ENCODE measurements at regions not wholly inside any gene's neighbourhood (a gene's known extent, or its start where the extent isn't known, plus 50 kb on each side); places are given as distances from the start of the nearest gene placed in this dataset.

DNA sequence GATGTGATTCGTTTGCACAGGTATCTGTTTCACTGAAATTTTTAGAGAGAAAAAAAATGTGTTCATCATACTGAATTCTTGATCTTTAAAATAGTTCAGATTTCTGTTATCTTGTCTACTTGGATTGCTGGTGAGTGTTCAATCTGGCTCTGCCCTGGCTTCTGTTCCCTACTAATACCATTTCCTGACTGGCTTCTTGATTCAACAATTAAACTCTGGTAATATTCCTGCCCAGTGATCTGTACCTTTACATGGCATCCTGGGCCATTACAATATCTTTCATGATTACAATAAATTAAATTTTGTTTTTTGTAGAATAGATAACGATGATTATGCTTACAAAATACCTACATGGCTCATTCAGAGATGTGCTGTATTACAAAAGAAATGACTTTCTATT is 1388.0 kb upstream of the TENM3 start:
- TF ChIP-seq, protein P1, sequence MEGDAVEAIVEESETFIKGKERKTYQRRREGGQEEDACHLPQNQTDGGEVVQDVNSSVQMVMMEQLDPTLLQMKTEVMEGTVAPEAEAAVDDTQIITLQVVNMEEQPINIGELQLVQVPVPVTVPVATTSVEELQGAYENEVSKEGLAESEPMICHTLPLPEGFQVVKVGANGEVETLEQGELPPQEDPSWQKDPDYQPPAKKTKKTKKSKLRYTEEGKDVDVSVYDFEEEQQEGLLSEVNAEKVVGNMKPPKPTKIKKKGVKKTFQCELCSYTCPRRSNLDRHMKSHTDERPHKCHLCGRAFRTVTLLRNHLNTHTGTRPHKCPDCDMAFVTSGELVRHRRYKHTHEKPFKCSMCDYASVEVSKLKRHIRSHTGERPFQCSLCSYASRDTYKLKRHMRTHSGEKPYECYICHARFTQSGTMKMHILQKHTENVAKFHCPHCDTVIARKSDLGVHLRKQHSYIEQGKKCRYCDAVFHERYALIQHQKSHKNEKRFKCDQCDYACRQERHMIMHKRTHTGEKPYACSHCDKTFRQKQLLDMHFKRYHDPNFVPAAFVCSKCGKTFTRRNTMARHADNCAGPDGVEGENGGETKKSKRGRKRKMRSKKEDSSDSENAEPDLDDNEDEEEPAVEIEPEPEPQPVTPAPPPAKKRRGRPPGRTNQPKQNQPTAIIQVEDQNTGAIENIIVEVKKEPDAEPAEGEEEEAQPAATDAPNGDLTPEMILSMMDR (IDR thresholded peaks at IDR 0.05; ENCODE audit: unreplicated experiment) = no peak
- no peak for DNase-seq (ENCODE audit: unreplicated experiment)
- Mint-ChIP-seq H3K4me1 (ENCODE audit: insufficient read depth, unreplicated experiment) (no peaks in the 10 kb centered on the region), H3K27me3 (ENCODE audit: insufficient read depth, unreplicated experiment) (no peaks in the 10 kb centered on the region), H3K36me3 (ENCODE audit: insufficient read depth, unreplicated experiment) (no peaks in the 10 kb centered on the region), H3K9me3 (ENCODE audit: unreplicated experiment) (peaks cover 10% of the 10 kb centered on the region), H3K4me3 (ENCODE audit: unreplicated experiment) (no peak overlapping the region), H3K27ac (ENCODE audit: low read depth, unreplicated experiment) (no peak overlapping the region)
- BruUV-seq (replicated peaks) = no TSS peak
- CTCF ChIA-PET = interaction anchor here (0.7 kb wide), 1 partner anchor 1546 kb away, joined by 4 read pairs; no protein-coding TSS in a partner anchor
- intact Hi-C loops (cut with micrococcal nuclease) = no loop called here
- POLR2A ChIA-PET = no interaction called here

DNA sequence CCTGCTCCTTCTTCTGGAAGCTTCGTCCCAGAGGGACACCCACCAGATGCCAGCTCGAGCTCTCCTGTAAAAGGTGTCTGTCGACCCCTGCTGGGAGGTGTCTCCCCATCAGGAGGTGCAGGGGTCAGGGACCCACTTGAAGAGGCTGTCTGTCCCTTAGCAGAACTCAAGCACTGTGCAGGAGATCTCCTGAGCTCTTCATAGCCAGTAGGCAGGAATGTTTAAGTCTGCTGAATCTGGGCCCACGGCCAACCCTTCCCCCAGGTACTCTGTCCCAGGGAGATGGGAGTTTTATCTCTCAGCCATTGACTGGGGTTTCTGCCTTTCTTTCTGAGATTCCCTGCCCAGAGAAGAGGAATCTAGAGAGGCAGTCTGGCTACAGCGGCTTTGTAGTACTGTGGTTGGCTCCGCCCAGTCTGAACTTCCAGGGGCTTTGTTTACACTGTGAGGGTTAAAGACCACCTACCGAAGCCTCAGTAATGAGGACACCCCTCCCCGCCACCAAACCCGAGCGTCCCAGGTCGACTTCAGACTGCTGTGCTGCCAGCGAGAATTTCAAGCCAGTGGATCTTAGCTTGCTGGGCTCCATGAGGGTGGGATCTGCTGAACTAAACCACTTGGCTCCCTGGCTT is 1383.0 kb upstream of the TENM3 start:
- no peak overlapping the region for H3K27ac Mint-ChIP-seq (ENCODE audit: low read depth, unreplicated experiment)
- no peaks in the 10 kb centered on the region for H3K4me1 Mint-ChIP-seq (ENCODE audit: insufficient read depth, unreplicated experiment)
- H3K9me3 Mint-ChIP-seq (ENCODE audit: unreplicated experiment) = peaks cover 10% of the 10 kb centered on the region
- H3K36me3 Mint-ChIP-seq (ENCODE audit: insufficient read depth, unreplicated experiment) = no peaks in the 10 kb centered on the region
- H3K27me3 Mint-ChIP-seq (ENCODE audit: insufficient read depth, unreplicated experiment) = no peaks in the 10 kb centered on the region
- no peak overlapping the region for H3K4me3 Mint-ChIP-seq (ENCODE audit: unreplicated experiment)
- ChIA-PET POLR2A (no interaction called here), CTCF (no interaction called here)
- intact Hi-C loops (cut with micrococcal nuclease) = no loop called here
- no peak for DNase-seq (ENCODE audit: unreplicated experiment)
- BruUV-seq (replicated peaks) = no TSS peak
- TF ChIP-seq, protein P1 (IDR thresholded peaks at IDR 0.05; ENCODE audit: unreplicated experiment) = no peak

- ChIA-PET POLR2A (no interaction called here), CTCF (no interaction called here)
- no TSS peak for BruUV-seq (replicated peaks)
- Mint-ChIP-seq H3K36me3 (ENCODE audit: insufficient read depth, unreplicated experiment) (no peaks in the 10 kb centered on the region), H3K4me3 (ENCODE audit: unreplicated experiment) (no peak overlapping the region), H3K9me3 (ENCODE audit: unreplicated experiment) (peaks cover 10% of the 10 kb centered on the region), H3K27me3 (ENCODE audit: insufficient read depth, unreplicated experiment) (no peaks in the 10 kb centered on the region), H3K27ac (ENCODE audit: low read depth, unreplicated experiment) (no peak overlapping the region), H3K4me1 (ENCODE audit: insufficient read depth, unreplicated experiment) (no peaks in the 10 kb centered on the region)
- TF ChIP-seq, protein P1 (IDR thresholded peaks at IDR 0.05; ENCODE audit: unreplicated experiment) = no peak
- intact Hi-C loops (cut with micrococcal nuclease) = no loop called here
- DNase-seq (ENCODE audit: unreplicated experiment) = no peak
Observed at GRCh38 chr4:180861651-180862050, 1381.6 kb upstream of the TENM3 start.

DNA sequence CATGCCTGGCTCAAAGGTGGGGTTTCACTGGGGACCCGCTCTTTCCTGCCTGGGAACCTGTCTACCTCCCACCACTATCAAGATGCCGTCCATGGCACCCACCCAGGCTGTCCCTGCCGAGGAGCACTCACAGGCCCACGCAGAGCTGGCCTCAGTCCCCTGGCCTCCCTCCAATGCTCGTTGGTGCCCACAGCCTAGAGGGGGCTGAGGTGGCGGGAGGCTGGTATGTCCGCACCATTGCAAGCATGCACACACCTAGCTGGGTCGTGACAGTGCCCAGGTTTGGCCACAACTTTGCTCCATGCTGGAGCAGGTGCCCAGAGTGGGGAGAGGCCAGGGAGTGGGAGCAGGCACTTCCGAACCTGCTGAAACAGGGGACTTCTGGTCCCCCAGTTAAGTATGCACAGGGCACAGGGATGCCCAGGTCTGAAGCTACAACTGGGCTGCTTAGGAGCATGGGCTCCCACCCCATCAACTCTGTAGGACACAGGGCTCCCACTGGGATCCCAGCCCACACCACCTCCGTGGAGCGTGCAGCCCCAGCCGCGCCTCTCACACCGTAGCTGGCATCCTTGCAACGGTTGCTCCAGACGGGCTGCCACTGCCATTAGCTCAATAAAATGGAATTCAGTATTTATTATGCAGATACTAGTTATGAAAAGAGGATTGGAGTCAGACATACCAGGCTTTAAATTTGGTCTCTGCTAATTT is 1376.1 kb upstream of the TENM3 start:
- H3K4me1 Mint-ChIP-seq (ENCODE audit: insufficient read depth, unreplicated experiment) = no peaks in the 10 kb centered on the region
- no peak overlapping the region for H3K27ac Mint-ChIP-seq (ENCODE audit: low read depth, unreplicated experiment)
- intact Hi-C loops (cut with micrococcal nuclease) = no loop called here
- CTCF ChIA-PET = interaction anchor here (0.5 to 0.8 kb wide), 2 partner anchors 8 to 161 kb away, joined by 3 read pairs; no protein-coding TSS in a partner anchor
- BruUV-seq (replicated peaks) = no TSS peak
- DNase-seq (ENCODE audit: unreplicated experiment) = no peak
- TF ChIP-seq, protein P1 (IDR thresholded peaks at IDR 0.05; ENCODE audit: unreplicated experiment) = no peak
- H3K36me3 Mint-ChIP-seq (ENCODE audit: insufficient read depth, unreplicated experiment) = no peaks in the 10 kb centered on the region
- no peaks in the 10 kb centered on the region for H3K9me3 Mint-ChIP-seq (ENCODE audit: unreplicated experiment)
- POLR2A ChIA-PET = no interaction called here
- no peak overlapping the region for H3K4me3 Mint-ChIP-seq (ENCODE audit: unreplicated experiment)
- H3K27me3 Mint-ChIP-seq (ENCODE audit: insufficient read depth, unreplicated experiment) = no peaks in the 10 kb centered on the region
